IPS DF 4.7 (cell line): ENCODE measurements at regions not wholly inside any gene's neighbourhood (a gene's known extent, or its start where the extent isn't known, plus 50 kb on each side); places are given as distances from the start of the nearest gene placed in this dataset.

Source experiments
- DNase-seq: peaks from one replicate; pipeline ENCODE4 v3.0.0-alpha.2; 2013; ENCODE audit warnings: low spot score; ENCODE audit errors: extremely low read depth

DNA sequence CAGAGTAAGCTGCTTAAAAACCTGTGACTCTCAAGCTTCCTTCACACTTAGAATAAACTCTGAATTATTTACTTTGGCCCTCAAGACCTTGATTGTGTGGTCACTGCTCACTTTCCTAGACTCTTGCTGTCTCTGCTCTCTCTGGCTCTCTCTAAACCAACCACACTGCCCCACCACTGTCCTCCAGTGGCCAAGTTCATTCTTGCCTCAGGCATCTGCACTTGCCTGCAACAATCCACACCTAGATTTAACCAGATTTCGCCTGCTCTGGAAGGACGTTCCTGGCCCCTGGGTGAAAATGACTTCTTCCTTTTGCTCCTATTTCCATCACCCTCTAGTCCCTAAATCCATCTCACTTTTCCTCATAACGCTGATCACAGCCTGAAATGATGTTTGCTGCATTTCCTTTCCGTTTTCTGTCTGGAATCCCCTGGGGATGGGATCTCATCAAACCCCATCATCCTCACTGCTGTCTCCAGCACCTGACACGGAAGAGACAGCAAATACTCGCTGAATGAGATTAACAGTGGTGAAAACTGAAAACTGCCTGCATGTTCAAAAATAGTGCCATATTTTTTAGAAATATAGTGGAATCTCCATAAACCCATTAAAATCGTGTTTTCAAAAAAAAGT, 232.6 kb downstream of the UQCRFS1 start:
- DNase-seq: no peak

DNA sequence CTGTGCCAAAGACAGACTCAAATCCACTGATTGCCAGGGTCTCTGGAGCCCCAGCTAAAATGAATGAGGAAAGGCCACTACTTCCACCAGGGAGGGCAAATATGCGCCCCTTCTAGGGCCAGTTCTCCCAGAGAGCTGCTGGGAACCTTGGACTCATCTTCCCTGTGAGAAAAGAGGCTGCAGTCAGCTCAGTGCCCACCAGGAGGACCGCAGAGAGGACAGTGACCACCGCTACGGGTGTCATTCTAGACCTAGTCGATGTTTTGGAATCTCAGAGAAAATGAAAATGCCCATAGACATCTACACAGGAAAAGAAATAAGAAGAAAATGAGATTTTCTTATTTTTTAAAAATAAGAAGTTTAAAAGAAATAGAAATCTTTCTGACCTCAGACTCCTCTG, 235.1 kb downstream of the UQCRFS1 start:
- no peak for DNase-seq

DNA sequence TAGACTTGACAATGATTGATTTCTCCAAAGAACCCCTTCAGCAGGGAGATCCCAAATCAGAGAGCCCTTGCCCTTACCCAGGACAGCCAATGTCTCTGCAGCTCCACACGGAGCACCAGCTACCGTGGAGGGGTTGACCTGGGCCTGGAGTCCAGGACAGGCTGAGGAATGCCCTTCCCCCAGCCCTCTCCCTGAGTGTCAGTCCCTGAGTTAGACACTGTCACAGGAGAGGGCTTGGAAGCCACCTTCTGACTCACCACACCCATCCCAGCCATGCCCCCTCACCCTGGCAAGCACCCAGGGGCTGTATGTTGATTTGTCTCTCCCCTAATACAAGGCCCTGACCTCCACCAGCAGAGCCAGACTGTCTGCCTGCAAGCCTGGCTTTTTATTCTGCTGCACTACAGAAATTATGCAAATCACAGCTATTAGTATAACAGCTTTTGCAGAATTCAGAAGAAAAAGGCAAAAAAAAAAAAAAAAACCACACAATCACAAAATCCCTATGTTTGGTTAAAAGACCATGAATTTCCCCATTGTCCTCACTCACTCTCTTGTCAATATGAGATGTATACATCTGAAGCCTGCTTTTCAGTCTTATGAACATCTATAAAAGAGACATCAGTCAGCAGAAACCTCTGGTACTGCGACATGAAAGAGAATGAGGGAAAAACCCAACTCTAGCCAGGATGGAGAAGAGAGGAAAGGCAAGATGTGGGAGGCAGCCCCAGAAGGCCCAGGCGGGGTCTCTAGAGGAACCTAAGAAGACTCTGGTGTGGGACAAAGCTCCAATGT, 240.7 kb downstream of the UQCRFS1 start:
- DNase-seq: no peak

DNA sequence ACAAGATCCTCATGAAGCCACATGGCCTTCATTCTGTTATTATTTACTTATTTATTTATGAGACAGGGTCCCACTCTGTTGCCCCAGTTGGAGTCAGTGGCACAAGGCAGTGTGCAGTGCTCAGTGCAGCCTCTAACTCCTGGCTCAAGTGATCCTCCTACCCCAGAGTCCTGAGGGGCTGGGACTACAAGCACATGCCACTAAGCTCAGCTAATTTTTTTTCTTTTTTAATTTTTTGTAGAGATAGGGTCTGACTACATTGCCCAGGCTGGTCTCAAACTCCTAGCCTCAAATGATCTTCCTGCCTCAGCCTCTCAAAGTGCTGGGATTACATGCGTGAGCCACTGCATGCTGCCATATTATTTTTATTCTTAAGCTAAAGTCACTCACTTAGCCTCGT, 241.4 kb downstream of the UQCRFS1 start:
- no peak for DNase-seq

DNA sequence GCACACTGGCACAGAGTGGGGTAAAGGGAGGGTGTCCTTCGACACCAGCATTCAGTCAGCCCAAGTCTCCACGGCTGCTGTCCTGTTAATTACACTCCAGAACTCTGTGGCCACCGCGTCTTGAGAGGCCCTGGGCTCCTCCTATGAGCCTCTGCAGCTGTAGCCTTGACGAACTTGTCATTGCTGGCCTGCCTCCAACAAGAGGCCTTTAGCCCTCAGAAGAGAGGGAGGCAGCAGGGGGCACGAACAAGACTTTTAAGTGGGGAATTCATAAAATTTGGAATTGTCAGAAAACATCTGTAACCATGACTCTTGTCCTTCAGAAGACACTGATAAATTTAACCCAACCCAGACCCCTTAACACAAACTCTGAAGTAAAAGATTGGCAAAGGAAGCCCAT, 241.9 kb downstream of the UQCRFS1 start:
- no peak for DNase-seq

DNA sequence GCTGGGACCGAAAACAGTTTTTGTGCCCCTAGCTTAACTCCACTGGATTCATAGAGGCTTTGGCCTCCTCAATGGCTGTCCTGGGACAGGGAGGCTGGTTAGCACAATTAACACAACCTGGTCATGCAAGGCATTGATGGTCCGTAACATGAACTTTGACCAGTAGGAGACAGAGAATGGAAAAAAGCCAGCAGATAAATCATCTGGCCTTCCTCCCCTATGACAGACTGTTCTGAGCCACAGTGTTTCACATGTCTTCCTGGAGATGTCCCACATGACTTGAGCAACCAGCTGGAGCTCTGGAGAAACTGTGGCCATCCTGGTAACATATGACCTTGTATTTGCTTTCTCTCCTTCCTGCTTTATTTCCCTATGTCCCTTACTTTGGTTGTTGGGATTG, 244.2 kb downstream of the UQCRFS1 start:
- DNase-seq: no peak

DNA sequence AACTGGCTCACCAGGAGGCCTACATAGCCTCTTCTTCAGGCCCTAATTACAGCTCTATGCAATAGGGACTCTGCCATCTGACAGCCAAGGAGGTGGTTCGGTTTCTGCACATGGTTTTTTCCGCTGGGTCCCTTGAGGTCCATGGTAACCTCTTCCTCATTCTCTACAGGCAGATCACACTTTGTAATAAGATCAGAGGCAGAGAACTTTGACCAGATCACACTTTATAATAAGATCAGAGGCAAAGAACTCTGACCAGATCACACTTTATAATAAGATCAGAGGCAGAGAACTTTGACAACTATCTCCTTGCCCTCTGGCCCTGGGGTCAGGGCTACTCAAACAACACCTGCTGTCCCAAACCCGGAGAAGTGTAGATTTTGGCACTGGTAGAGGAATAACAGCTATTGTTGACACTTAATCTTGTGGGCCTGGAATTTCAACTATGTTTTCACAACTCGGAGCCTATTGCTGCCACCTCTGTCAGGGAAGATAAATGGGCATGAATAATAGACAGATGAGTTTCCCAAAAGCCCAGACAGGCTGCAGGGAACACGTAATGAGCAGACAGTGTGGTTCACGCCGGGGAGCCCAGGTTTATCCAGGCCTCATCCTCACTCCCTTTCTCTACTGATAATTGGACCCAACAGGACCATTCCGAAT, 246.1 kb downstream of the UQCRFS1 start:
- DNase-seq: no peak

DNA sequence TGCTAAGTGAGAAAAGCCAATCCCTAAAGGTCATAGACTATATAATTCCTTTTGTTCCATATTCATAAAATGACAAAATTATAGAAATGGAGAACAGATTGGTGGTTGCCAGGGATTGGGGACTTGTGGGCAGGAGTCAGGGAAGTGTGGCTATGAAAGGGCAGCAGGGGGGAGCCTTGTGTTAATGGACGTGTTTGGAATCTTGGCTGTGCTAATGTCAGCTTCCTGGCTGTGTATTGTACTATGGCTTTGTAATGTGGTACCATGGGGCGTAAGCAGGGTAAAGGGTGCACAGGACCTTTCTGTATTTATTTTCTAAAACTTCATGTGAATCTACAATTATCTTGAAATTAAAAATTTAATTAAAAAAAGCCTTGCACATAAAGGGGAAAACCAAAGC, 248.5 kb downstream of the UQCRFS1 start:
- no peak for DNase-seq

DNA sequence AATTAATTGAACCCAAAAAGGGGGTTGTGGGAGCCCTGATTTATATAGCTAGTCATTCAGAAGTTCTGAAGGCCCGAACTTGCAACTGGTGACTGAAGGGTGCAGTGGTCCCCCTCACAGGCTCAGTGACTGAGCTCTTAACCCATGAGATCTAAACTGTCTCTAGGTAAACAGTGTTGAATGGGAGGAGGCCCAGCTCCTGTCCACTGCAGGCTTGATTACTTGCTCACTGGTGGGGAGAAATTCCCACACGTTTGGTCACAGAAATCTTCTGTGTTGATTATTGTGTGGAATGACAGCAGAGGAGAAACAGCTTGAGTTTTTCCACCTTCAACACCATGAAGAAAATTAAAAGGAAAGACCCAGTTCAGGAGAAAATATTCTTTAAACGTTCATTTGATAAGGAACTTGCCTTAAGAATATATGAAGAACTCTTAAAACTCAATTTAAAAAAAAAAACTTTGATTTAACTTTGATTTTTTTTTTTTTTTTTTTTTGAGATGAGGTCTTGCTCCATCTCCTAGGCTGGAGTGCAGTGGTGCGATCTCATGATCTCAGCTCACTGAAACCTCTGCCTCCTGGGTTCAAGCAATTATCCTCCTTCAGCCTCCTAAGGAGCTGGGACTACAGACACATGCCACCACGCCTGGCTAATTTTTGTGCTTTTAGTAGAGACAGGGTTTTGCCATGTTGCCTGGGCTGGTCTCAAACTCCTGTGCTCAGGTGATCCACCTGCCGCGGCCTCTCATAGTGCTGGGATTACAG, 249.3 kb downstream of the UQCRFS1 start:
- DNase-seq: no peak

DNA sequence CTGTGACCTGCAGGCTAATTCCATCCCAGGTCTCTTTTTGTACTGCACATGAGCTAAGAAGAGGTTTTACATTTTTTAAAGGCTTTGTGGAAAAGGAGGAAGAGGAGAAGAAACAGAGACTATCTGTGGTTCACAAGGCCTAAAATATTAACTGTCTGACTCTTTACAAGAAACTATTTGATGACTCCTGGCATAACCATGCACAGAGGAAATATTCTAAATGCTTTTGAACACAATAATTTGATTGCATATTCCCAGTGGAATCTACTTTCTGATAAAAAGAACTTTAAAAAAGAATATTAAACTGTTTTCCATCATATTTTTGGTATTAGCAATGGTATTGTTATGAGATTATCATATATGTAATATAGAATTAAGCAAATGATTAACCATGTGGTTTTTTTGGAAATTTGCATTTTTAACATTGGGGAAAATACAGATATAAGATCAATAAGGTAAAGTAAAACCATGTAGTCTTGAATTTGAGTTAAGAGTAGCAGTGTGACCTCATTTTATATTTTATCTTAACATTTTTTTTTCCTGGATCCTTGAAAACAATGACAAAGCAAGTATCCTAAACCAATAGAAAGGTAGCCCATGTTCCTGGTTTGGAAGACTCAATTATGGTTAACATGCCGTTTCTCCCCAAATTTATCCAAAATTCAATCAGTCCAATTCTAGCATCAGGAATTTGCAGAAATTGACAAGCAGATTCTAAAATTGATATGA, 251.0 kb downstream of the UQCRFS1 start:
- no peak for DNase-seq

DNA sequence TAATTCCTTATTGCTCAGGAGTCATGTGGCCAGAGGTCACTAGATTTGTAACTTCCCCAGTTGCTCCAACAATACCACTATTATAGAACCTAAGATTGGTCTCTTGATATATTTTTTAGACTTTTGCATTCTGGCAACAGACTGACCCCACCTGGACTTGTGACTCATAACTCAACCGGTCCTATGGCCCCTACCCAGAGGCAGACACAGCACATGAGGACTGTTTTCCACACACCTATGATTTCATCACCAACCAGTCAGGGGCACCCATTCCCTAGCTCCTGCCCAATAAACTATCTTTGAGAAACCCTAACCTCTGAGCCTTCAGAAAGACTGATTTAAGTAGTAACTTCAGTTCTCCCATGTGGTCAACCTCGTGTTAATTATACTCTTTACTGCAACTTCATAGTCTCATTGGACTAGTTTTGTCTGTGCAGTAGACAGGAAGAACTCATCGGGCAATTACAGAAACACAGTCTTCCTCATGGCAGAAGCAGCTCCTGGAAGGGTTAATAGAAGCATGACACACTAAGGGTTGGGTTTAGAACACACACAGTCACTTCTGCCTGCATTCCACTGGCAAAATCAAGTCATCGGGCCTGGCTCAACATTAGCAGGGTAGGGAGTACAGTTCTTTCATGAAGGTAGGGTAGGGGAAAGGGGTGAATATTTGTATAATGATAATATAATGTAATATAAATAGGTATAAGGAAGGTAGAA, 251.8 kb downstream of the UQCRFS1 start:
- DNase-seq: no peak

DNA sequence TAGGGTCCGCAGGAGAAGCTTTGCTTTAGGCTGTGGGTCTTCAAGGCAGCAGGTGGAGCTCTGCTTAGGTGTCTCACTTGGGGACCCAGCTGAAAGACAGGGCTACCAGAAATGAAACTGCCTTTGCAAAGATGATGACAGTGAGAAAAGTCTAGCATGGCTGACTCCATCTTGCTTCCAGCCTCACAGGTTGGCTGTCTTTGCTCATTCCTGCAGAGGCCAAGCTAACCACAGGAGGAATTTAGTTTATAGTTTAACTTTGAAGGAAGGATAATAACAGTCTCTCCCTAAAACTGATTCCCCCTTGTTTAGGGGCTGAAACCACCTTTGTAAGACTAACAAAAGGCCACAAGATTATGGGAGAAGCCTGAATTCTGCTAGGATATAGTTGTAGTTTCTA, 252.4 kb downstream of the UQCRFS1 start:
- DNase-seq: no peak

DNA sequence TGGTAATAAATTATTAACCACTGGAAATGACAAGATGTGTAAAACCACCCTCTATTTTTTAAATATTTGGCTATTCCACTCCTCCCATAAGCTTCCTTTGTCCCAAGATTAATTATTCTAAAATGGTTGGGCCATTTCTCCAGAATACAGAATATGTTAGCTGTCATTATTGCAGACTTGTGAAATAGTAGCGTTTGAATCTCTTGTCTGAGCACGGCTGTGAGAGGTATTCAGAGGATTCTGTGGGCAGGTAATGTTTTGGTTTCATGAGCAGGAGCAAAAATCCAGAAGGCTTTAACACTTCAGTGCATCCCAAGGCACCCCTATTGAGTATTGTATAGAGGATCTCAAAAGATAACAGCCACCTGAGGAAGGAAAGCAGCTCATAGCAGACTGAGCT, 256.0 kb downstream of the UQCRFS1 start:
- no peak for DNase-seq

DNA sequence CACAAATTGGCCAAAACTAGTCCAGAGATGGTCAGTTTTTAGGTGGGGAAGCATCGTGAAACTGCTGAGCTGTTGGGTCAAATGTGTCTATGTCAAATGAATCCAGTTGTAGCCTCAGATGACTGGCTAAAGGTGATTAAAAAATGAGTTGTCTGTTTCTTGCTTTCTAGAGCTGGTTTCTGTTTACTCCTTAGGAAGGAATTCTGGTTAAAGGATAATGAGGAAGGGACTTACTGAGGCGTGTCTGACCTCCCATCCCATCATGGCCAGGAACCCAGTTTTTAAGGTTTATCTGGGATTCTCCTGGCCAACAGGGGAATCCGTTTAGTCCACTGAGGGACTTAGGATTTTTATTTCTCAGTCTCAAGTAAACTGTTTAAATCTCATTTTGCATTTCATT, 256.5 kb downstream of the UQCRFS1 start:
- no peak for DNase-seq

DNA sequence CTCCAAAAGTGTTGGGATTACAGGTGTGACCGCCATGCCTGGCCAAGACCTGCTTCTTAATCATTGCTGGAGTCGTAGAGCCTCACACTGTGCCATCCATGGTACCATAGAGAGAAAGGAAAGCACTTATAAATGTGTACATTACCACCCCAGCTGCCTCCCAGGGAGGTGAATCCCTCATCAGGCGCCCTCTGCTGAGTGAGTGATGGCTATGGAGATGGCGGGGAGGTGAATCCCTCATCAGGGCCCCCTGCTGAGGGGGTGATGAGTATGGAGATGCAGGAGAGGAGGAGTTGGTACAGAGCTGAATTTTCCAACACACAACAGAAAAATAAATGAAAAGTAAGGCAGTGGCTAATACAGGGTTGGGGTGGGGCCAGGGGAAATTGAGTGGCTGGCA, 263.4 kb downstream of the UQCRFS1 start:
- DNase-seq: no peak

DNA sequence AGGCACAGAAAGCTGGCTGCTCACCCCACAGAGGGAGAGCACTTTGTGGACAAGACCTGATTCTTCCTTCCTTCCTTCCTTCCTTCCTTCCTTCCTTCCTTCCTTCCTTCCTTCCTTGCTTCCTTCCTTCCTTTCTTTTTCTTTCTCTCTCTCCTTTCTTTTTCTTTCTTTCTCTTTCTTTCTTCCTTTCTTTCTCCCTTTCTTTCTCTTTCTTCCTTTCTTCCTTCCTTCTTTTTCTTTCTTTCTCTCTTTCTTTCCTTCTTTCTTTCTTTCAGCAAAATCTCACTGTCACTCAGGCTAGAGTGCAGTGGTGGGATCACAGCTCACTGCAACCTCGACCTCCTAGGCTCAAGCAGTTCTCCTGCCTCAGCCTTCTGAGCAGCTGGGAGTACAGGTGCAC, 263.9 kb downstream of the UQCRFS1 start:
- DNase-seq: no peak

DNA sequence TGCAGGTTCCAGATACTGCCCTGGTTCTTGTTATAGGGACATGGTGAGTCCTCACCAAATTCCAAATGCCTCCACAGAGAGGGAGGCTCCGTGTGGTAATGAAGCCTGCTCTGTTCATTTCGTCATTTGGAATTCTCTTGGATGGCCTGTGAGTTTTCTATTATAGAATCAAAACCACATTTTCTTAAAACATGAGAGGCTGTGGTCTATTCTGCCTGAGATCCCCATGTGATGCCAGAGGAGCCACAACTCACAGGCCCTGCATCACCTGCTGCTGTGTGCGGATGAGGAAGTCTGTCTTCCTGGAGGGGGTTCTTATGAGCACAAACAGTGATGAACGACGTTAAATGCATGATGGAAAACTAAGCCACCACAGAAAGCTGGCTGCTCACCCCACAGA, 264.4 kb downstream of the UQCRFS1 start:
- no peak for DNase-seq

DNA sequence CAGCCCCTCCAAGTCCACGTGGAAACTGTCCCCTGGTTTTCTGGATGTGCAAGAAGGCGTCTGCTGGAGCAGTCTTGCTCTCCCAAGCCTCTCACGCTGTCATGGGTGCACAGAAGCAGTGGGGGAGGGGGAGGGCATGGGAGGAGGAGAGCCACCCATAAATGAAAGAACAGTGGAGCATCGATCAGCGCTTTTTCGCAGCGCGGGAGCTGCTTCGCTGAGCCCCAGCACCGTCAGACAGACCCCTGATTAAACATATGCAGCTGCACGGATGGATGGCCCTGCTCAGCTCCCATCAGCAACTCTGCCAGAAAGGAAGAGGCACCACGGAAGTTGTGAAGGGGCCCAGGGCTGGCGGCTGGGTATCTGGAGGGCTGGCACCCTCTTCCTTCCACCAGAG, 264.9 kb downstream of the UQCRFS1 start:
- DNase-seq: no peak

DNA sequence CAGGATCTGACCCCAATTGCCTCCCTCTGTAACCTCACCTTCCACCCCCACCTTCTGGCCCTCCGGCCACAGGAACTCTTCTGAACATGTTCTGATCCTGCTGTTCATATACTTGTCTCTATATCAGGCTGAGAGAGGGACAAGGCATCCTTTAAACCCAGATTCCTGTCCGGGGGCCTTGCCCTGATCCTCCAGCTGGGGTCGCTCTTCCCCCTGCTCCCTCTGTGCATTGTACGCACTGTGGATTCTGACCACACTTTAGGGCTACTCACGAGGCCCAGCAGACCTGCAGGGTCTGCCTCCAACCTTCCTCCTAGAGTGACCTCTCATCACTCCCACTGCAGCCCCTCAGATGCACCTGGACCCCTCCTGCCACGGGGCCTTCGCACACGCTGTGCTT, 269.3 kb downstream of the UQCRFS1 start:
- DNase-seq: no peak

DNA sequence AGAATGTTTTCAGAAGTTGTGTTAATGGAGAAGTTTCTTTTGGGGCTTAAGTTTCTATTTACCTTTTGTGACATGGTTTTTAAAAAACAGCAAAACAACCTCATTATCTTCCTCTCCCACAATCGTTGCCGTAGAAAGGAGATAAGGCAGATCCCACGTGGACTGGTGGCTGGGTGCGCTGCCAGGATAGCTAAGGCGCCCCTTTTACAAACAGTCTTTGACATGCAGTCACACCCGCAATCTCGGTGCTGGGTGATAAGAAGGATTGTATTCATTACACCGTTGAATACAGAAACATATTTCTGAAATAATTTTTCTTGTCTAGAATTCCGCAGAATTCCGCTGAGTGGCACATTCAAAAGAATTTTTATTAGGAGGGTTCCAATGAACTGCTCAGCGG, 271.1 kb downstream of the UQCRFS1 start:
- no peak for DNase-seq
